ENCODE measurements at regions not wholly inside any gene's neighbourhood (a gene's known extent, or its start where the extent isn't known, plus 50 kb on each side); places are given as distances from the start of the nearest gene placed in this dataset.

GRCh38 chr13:79806821-79807220 is 325.9 kb downstream of the NDFIP2 start:
- FAIRE-seq: no peak

- no peak for FAIRE-seq
These were observed 324.4 kb downstream of the NDFIP2 start for GRCh38 chr13:79805317-79805716.

- FAIRE-seq: no peak
These were observed 323.0 kb downstream of the NDFIP2 start for GRCh38 chr13:79803989-79804388.

GRCh38 chr13:79803296-79803695 is 322.3 kb downstream of the NDFIP2 start:
- FAIRE-seq: no peak

- no peak for FAIRE-seq
These were observed 321.6 kb downstream of the NDFIP2 start for GRCh38 chr13:79802389-79803085.

GRCh38 chr13:79799059-79799867 is 318.3 kb downstream of the NDFIP2 start:
- FAIRE-seq: peak; percentile 84

- no peak for FAIRE-seq
These were observed 315.2 kb downstream of the NDFIP2 start for GRCh38 chr13:79796136-79796535.

- no peak for FAIRE-seq
These were observed 314.0 kb downstream of the NDFIP2 start for GRCh38 chr13:79794931-79795330.

GRCh38 chr13:79792716-79793115 is 311.8 kb downstream of the NDFIP2 start:
- FAIRE-seq: no peak

- no peak for FAIRE-seq
These were observed 310.6 kb downstream of the NDFIP2 start for GRCh38 chr13:79791471-79792042.

GRCh38 chr13:79786176-79786575 is 305.2 kb downstream of the NDFIP2 start:
- no peak for FAIRE-seq

GRCh38 chr13:79782541-79783205 is 301.7 kb downstream of the NDFIP2 start:
- FAIRE-seq: no peak

- no peak for FAIRE-seq
These were observed 301.0 kb downstream of the NDFIP2 start for GRCh38 chr13:79781829-79782540.

- FAIRE-seq: no peak
These were observed 299.3 kb downstream of the NDFIP2 start for GRCh38 chr13:79780240-79780639.

- no peak for FAIRE-seq
These were observed 298.8 kb downstream of the NDFIP2 start for GRCh38 chr13:79779761-79780160.

- no peak for FAIRE-seq
These were observed 297.9 kb downstream of the NDFIP2 start for GRCh38 chr13:79778741-79779460.

- no peak for FAIRE-seq
These were observed 296.5 kb downstream of the NDFIP2 start for GRCh38 chr13:79777504-79777903.

GRCh38 chr13:79776531-79777295 is 295.8 kb downstream of the NDFIP2 start:
- FAIRE-seq: no peak

GRCh38 chr13:79775830-79776229 is 294.9 kb downstream of the NDFIP2 start:
- FAIRE-seq: peak; percentile 45

GRCh38 chr13:79772811-79773210 is 291.9 kb downstream of the NDFIP2 start:
- FAIRE-seq: no peak

GRCh38 chr13:79771493-79771892 is 290.5 kb downstream of the NDFIP2 start:
- no peak for FAIRE-seq
